Activated naive CD4-positive, alpha-beta T cell (primary cell): ENCODE measurements at regions not wholly inside any gene's neighbourhood (a gene's known extent, or its start where the extent isn't known, plus 50 kb on each side); places are given as distances from the start of the nearest gene placed in this dataset.
"Not testable (repeated sequence)": the region's sequence is repeated elsewhere in the genome, so short reads cannot be mapped to it uniquely, and the experiment has no call there.

Experiments
- DNase-seq, 4 experiments: peaks; one replicate each; lab custom pipeline; 2025; lab: John Stamatoyannopoulos, UW

DNA sequence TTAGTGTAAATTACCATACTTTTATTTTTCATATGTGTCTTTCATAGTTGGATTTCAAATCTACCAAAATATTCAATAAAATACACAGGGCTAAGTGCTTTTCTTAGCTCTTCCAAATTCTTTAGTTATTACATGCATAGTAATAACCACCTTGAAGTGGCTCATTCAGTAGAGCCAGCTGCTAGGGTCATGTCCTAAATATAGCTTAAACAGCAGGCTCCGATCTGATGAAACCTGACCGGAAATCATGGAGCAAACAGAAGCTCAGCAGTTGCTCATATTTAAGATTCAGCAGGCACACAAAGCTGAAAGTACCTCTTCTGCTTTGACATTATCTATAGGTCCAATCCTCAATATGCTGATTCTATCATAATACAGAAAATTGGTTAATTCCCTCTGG, 1470.4 kb downstream of the ADGRL3 start:
- DNase-seq = no peak

DNA sequence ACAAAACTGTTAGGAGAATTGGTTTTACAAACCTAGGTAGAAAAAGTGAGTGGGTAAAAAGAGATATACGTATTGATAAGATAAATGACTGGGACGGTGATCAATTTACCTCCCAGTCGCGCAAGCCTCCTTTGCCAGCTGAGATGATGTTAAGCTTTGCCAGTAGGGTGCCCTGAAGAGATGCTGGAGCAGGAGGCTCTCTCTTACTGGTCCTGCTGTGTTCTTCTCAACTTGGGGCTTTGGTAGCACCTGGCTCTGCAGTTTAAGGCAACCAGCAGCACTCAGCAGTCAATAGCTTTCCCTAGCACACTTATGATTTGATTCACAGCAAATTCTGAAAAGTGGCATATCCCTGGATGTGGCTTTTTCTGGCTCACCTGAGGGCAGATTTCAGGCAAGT, 1461.7 kb downstream of the ADGRL3 start:
- DNase-seq = no peak

DNA sequence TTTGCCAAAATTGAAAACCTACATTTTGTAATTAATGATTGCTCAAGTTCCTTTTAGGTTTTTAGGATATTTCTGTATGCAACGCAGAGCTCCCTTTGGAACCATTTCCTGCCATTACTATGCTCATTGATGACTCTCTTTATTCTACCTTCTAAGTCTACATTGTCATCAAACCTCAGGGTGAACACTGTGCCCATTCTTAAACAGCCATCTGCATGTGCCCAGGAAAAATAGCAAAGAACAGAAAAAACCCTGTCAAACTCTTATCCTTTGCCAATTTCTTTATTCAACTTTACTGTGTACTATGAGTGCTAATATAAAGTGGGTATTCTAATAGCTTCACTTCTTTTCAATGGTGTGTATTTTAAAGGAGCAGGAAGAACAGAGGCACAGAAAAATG, 1455.9 kb downstream of the ADGRL3 start:
- no peak for DNase-seq

DNA sequence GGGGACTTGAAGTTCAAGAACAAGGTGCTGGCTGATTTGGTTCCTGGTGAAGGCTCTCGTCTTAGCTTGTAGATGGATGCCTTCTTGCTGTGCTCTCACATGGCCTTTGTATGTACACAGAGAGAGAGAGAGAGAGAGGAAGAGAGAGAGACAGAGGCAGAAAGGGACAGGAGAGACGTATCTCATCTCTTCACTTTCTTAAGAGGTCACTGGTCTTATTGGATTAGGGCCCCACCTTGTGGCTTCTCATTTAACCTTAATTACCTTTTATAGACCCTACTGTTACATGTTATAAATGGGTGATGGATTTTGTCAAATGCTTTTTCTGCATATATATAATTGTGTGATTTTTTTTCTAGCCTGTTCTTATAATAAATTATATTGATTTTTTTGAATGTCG, 1444.2 kb downstream of the ADGRL3 start:
- DNase-seq = no peak

DNA sequence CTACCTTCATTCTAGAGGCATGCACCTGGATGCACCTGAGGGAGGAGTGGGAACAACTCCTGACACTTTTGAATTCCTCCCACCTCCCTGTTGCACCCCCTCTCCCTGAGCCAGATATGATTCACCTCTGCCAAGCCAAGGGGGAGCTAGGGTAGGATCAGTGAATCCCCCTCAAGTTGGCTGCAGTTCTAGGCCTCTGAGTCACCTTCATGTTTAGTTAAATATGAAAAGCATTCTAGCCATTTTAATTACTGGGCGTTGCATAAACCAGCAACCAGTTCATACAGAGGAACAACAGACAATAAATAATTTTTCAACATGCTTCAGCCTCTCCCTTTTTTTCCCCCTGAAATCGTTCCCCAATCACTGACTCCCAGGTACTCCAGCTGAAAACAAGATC, 1440.2 kb downstream of the ADGRL3 start:
- no peak for DNase-seq

DNA sequence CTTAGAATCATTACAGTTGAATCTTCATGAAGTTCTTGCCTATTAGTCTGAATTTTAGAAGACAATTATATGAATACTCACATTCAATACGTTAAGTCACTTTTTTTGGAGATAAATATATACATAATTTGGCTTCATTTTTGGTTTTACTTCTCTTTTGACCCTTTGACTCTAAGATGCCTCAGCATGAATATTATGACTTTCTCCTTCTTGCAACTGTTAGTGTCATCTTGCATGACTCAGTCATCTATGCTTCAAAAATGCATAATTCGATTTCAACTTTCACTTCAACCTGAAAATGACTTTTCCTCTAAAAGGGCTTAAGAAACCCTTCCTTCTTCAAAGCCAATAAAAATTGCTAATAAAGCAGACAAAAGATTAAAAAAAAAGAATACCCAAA, 1427.5 kb downstream of the ADGRL3 start:
- DNase-seq = no peak

DNA sequence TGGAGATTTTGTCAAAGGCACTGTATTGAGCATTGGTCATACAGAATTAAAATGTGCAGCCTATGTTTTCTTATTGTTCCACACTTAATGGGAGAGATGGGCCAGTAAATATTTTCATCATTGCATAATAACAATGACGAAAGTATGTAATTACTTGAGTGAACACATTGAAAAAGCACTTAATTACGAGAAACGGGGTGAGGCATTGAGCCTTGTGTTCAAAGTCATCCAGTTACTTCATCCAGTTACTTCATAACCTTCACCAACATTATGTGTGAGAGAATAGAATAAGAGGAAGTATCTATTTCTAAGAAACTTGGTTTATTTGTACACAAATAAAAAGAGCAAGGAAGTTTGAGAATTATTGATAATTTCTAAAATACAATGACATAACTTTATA, 1427.0 kb downstream of the ADGRL3 start:
- DNase-seq = no peak

DNA sequence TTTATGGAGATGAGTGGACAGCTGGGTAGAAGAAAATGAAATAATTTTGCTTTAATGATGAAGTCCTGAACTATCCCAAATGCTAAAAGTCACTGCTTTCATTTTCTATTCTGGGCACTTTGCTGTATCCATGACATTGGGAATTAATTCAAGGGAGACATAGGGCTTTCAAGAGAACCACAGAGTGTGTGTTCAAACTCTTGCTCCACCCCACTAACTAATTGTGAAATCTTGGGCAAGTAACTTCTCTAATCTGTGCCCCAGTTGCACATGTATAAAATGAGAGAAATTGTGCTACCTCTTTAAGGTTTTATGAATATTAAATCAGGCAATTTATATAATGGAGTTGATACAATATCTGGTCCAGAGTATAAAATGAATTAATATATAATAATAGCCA, 1422.0 kb downstream of the ADGRL3 start:
- DNase-seq = no peak

DNA sequence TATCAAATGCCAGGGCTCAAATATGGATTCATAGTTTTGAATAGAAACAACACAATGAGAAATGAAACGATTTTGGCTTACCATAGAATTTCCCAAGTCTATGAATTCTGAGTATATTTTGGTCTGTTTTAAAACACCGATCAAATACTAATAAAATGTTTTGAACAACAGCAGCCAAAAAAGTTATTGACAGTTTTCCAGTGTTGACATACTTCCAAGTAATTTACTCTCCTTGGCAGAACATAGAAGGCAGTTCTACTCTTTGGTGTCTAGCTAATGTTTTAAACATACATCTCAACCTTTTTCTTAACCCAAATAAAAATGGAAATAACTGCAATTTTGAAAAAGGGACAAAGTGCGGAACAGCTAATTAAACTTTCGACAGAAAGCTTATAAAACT, 1419.8 kb downstream of the ADGRL3 start:
- DNase-seq = no peak

DNA sequence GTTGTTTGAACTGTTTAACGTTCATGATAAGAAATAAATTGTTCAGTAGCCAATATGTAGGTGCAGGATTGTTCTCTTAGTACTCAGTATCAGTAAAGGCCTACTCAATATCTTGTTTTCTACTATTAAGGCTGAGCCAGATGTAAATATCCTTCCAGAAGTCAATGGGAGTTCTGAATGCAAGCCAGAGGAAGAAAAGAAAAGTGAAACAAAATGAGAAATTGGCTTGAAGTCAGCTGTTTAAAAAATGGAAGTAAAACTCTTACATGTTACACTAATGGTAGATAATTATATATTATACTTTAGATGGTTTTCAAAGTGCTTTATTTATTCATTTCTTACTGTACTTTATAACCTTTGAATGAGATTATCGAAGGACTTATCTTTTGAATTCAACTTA, 1417.9 kb downstream of the ADGRL3 start:
- DNase-seq = no peak

DNA sequence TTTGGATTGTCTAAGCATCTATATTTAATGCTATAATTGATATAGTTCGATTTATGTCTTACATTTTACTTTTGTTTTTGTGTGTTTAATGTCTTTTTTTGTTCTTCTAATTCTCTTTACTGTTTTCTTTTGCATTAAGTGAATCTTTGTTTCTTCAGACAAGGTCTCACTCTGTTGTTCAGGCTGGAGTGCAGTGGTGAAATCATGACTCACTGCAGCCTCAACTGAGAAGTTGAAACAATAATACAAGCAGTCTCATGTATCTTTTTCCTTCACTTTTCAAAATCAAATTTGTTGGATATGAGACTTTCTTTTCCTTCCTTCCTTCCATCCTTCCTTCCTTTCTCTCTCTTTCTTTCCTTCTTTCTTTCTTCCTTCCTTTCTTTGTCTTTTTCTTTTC, 1401.6 kb downstream of the ADGRL3 start:
- no peak for DNase-seq

DNA sequence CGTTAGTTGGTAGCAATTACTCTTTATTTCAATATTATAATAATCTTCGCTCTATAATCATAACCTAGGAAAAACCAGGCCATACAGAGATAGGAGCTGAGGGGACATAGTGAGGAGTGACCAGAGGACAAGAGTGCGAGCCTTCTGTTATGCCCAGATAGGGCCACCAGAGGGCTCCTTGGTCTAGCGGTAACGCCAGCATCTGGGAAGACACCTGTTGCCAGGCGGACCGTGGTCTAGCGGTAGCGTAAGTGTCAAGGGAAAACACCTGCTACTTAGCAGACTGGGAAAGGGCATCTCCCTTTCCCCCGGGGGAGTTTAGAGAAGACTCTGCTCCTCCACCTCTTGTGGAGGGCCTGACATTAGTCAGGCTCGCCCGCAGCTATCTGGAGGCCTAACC, 1395.1 kb downstream of the ADGRL3 start:
- DNase-seq = not testable (repeated sequence)

DNA sequence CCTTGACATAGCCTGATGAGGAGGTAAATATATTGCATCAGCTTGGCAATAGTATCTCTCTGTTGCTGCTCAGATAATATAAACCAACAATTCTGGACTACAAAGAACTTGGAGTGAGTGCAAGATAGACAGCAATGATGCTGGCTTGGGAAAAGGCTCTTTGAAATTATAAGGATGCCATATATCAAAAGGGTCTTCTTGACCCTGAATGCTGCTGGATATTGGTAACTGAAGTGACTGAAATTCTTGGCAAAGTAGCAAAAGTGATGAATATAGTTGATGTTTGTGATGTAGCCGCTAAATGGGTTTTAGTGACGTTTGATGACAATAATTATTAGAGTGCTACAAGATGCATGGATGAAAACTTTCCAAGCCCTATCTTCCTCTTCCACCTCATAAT, 1391.6 kb downstream of the ADGRL3 start:
- DNase-seq = no peak

DNA sequence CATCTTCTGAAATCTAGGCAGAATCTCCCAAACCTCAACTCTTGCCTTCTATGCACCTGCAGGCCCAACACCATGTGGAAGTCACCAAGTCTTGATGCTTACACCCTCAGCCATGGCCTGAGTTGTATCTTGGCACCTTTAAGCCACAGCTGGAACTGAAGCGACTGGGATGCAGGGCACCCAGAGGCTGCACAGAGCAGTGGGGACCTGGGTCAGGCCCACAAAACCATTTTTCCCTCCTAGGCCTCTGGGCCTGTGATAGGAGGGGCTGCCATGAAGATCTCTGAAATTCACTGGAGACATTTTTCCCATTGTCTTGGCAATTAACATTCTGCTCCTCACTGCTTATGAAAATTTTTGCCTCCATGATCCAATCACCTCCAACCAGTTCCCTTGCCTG, 1388.5 kb downstream of the ADGRL3 start:
- DNase-seq = no peak

DNA sequence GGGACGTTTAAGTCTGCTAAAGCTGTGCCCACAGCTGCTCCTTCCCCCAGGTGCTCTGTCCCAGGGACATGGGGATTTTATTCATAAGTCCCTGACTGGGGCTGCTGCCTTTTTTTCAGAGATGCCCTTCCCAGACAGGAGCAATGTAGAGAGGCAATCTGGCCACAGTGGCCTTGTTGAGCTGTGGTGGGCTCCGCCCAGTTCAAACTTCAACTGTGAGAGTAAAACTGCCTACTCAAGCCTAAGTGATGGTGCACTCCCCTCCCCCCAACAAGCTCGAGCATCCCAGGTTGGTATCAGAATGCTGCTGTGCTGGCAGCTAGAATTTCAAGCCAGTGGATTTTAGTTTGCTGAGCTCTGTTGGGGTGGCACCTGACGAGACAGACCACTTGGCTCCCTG, 1371.4 kb downstream of the ADGRL3 start:
- DNase-seq = no peak

DNA sequence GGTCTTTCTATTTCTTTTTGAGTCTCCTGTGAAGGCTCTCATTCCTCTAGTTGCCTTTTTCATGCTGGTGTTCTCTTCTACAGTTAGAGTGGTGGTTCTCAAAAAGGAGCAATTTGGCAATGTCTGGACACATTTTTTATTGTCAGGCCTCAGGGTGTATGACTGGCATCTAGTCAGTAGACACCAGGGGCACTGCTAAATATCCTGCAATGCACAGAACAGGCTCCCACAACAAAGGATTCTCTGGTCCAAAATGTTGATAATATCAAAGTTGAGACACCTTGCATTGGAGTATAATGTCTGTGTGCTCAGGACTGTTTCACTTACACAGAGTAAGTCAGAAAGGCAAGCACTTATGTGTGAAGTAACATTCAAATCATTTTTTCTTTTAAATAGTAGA, 1360.7 kb downstream of the ADGRL3 start:
- DNase-seq = no peak

DNA sequence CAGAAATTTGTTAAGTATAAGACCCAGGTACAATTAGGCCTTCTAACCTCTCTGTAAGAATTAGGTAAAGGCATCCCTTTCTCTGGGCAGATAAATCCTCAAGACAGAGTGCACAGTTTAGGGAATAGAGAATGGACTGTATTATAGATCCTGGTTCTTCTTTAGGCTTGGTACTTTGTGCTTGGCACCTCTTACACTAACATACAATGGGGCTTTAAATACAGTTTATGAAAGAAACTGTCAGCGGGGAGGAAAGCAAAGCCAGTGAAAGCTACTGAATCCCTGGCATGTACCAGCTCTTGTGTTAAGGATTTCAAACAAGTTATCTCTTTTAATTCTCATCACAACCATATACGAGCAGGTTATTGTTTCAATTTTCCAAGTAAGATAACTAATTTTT, 1350.0 kb downstream of the ADGRL3 start:
- DNase-seq = no peak

DNA sequence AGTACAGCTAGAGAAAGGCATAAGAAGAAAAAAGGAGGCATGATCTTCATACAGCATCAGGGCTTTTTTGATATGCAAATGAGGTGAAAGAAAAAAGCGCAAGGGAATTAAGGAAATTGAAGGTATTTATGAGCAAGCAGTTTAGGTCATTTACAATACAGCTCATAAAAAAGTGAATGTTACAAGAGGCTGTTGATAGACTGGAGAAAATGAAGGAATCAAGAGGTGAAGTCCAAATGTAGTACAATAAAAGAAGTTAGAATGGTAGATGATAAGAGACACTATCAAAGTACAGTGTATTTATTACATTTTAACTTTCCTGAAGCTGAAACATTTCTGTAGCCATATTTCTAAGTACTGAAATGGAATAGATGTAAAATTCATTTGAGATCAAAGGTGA, 1349.5 kb downstream of the ADGRL3 start:
- DNase-seq = no peak

DNA sequence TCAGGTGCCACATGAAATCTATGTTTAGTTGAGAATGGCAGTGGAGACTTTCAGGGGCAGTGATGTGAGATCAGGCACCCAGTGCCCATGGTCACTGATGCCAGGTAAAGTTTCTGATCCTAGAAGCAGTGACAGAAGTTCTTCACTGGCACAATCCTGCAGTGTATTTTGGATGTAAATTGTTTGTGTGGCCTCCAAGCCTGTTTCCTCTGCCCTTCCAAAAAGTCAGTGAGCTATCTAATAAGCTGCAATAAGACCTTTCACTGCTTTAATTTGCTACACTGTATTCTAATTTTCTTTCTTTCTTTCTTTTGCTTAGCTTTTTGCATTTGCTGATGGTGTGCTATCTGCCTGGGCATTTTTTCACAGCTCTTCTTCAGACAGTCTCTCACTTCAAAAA, 1348.6 kb downstream of the ADGRL3 start:
- DNase-seq = no peak

DNA sequence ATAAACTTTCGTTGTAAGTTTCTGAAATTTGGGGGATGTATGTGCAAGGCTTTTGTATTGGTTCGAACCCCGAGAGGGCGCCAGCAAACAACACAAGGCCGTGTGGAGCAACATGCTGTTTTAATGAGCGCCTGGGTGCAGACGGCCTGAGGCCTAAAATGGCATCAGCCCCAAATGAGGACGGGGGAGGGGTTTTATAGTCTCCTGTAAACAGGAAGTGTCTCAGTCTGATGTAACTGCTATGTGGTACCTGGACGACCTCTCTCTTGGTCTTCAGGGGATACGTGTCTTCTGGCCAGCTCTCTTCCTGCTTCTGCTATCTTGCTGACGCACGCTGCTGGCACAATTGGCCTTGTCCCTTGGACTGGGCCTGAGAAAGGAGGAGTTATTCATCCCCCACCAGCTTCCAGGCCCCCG, 1348.0 kb downstream of the ADGRL3 start:
- DNase-seq = no peak

DNA sequence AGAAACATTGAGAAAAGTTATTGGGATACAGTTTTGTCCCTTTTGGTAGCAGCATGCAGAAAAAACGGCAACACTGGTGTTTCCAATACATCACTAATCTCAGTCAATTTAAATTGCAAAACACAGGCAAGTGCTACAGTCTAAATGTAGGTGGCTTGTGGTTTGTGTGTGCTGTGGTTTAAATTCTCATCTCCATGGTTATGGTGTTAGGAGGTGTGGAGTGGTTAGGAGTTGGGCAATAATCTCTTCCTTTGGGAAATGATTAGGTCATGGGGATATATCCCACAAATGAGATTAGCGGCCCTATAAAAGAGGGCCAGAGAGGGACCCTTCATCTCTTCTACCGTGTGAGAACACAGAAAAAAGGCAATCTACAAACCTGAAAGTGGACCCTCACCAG, 1344.3 kb downstream of the ADGRL3 start:
- no peak for DNase-seq

DNA sequence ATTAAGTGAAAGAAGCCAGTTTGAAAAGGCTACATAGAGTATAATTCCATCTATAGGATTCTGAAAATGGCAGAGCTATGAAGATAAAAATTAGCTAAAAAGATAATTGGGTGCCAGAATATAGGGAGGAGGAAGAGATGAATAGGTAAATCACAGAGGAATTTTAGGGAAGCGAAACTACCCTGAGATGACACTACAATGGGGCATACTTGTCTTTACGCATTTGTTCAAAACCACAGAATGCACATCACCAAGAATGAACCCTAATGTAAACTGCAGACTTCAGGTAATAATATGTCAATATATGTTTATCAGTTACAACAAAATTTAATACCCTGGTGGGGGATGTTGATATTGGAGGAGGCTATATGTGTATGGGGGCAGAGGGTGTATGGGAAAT, 1342.9 kb downstream of the ADGRL3 start:
- no peak for DNase-seq

DNA sequence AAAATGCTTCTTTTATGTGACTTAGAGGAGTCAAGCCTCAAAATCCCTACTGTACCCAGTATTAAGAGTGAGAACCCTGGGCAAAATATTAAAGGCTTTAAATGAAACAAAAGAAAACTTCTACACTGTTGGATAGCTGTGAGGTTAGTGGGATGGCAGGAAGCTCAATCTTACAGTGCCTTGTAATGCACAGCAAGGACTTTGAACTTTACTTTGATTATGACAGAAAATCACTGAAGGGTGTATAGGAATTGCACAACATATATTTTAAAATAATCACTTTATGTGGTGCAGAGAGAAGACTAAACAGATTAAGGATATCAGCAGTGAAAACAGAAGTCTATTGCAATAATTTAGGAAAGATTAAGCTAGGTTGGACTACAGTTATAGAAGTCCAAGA, 1333.4 kb downstream of the ADGRL3 start:
- no peak for DNase-seq

DNA sequence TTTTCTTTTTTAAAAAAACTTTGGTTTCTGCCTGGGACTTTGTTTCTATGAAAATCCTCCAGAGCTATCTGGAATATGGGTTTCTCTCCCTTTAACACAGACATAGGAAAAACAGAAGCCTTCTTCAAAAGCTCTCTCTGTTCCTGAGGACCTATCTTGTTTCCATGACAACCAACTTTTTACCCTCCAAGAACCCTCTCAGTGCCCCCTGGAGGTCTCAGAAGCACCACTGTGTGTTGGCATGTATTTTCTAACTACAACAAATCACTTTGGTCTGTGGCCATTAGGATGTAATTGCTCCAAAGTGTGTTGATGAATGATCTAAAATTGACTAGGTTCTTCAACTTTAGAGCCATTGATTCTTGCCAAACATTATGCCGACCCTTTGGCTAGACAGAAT, 1331.6 kb downstream of the ADGRL3 start:
- no peak for DNase-seq

DNA sequence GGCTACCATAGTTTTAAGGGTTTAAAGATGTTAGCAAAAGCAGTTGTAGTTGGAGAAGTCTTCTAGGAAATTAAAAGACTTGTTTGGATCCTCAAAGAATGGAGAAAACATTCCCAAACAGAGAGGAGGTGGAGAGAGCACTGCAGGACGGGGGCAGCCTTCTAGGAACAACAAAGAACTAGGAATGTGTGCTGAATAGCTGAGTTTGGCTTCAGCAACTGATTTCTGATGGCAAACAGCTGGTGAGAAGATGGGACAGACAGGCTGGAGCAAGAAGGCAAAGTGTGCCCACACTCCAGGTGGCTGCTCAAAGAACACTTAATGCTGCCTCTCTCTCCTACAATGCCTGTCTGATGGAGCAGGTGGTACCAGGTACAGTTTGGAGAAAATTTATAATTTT, 1331.1 kb downstream of the ADGRL3 start:
- no peak for DNase-seq
